K562 (cell line): ENCODE measurements at regions not wholly inside any gene's neighbourhood (a gene's known extent, or its start where the extent isn't known, plus 50 kb on each side); places are given as distances from the start of the nearest gene placed in this dataset.

ENCODE experiments used
- ATAC-seq: fragments of 200-7000 bp; cut with Tn5 transposase; 3 replicates; pipeline ENCODE4 v1.9.1; 2020; ENCODE audit warnings: moderate library complexity
- BruUV-seq: library from RNA; stranded (reverse); fragments of 400-500 nt; replicated peaks from 2 replicates; lab custom pipeline; 2021; lab: Mats Ljungman, UMichigan
- CTCF ChIA-PET: fragments of 300-600 bp; formaldehyde crosslinking; extraction: SDS; loops from one replicate; lab custom pipeline; 2021; ENCODE audit warnings: low intra/inter-chr PET ratio; lab: Yijun Ruan, JAX
- POLR2A ChIA-PET: fragments of 300-600, 350-650 bp; sonication (Branson Sonifier 250); formaldehyde crosslinking; extraction: SDS; loops from one replicate; lab custom pipeline; 2021; ENCODE audit warnings: antibody characterized with exemption, inconsistent platforms; lab: Yijun Ruan, JAX
- DNase-seq, 4 experiments: peaks; one replicate each; pipeline versions ENCODE4 v3.0.0 to v3.0.0-alpha.2; 2011 to 2018; ENCODE audit warnings: low spot score in 3 of 4, mixed read lengths in 3 of 4; ENCODE audit errors: extremely low read depth in 1 of 4
- FAIRE-seq: peaks from 2 replicates; lab custom pipeline; 2011; peaks lifted over from hg19 to GRCh38; lab: Jason Lieb, UNC
- H2AFZ ChIP-seq: 2 replicates; pipeline ENCODE4 v1.6.0; 2011; ENCODE audit warnings: low read depth, low read length, control low read depth, inconsistent platforms
- H3K27ac ChIP-seq: fragments of 200-600 bp; 3 replicates; pipeline ENCODE4 v1.8.0; 2011; ENCODE audit warnings: low read depth, mild to moderate bottlenecking, control low read depth, inconsistent platforms, low read length, moderate library complexity, mixed read lengths; ENCODE audit errors: extremely low read depth
- H3K27me3 ChIP-seq, 2 experiments: fragments of 300-600 bp in 1 of 2; 2 replicates in 1 of 2; 3 replicates in 1 of 2; pipeline versions ENCODE4 v1.6.0 to v1.8.0; 2011; ENCODE audit warnings: inconsistent platforms in 2 of 2, low read length in 2 of 2, mild to moderate bottlenecking in 1 of 2, mixed read lengths in 1 of 2, moderate library complexity in 1 of 2; ENCODE audit not compliant: control insufficient read depth in 2 of 2, insufficient read depth in 2 of 2
- H3K36me3 ChIP-seq: fragments of 300-600 bp; 3 replicates; pipeline ENCODE4 v1.8.0; 2011; ENCODE audit warnings: mild to moderate bottlenecking, low read length, inconsistent platforms; ENCODE audit not compliant: control insufficient read depth, insufficient read depth
- H3K4me1 ChIP-seq, 2 experiments: fragments of 200-600 bp in 1 of 2; replicated peaks in 1 of 2; 2 replicates in 1 of 2; 3 replicates in 1 of 2; pipeline versions ENCODE4 v1.5.1 to v1.8.0; 2011; ENCODE audit warnings: inconsistent platforms in 2 of 2, low read length in 2 of 2, mild to moderate bottlenecking in 1 of 2, mixed read lengths in 1 of 2, moderate library complexity in 1 of 2; ENCODE audit not compliant: control insufficient read depth in 2 of 2, insufficient read depth in 2 of 2
- H3K4me2 ChIP-seq: 2 replicates; pipeline ENCODE4 v1.6.1; 2011; ENCODE audit warnings: low read length, control low read depth, inconsistent platforms, mixed read lengths; ENCODE audit not compliant: insufficient read depth
- H3K4me3 ChIP-seq: fragments of 200-600 bp; sonication (generic), shearing (Covaris generic); 2 replicates; pipeline ENCODE4 v1.5.1; 2016; ENCODE audit warnings: control low read depth, inconsistent platforms
- H3K79me2 ChIP-seq: fragments of 200-600 bp; 3 replicates; pipeline ENCODE4 v1.8.0; 2011; ENCODE audit warnings: low read length, inconsistent platforms; ENCODE audit not compliant: control insufficient read depth, insufficient read depth
- H3K9ac ChIP-seq, 2 experiments: 2 replicates each; pipeline versions ENCODE4 v1.6.0 to v1.6.1; 2011; ENCODE audit warnings: low read depth in 2 of 2, low read length in 2 of 2, control low read depth in 1 of 2, inconsistent platforms in 1 of 2, mild to moderate bottlenecking in 1 of 2, mixed read lengths in 1 of 2; ENCODE audit not compliant: insufficient read depth in 1 of 2
- H3K9me1 ChIP-seq: one replicate; pipeline ENCODE4 v1.6.0; 2011; ENCODE audit warnings: inconsistent platforms, mild to moderate bottlenecking, low read length, moderate library complexity; ENCODE audit not compliant: control insufficient read depth, insufficient read depth
- H3K9me3 ChIP-seq: replicated peaks from 2 replicates; pipeline ENCODE4 v1.5.1; 2011; ENCODE audit warnings: low read depth, low read length, inconsistent platforms; ENCODE audit not compliant: control insufficient read depth, insufficient read depth
- H4K20me1 ChIP-seq: replicated peaks from 2 replicates; pipeline ENCODE4 v1.6.1; 2011; ENCODE audit warnings: low read length, inconsistent platforms, mixed read lengths; ENCODE audit not compliant: control insufficient read depth, insufficient read depth
- ARID2 ChIP-seq: fragments of 450-650 bp; IDR thresholded peaks from 2 replicates; pipeline ENCODE4 v1.6.1; 2017; ENCODE audit warnings: antibody characterized with exemption, mild to moderate bottlenecking
- CREB1 ChIP-seq, 2 experiments: sonication (generic) in 1 of 2; formaldehyde crosslinking in 1 of 2; IDR thresholded peaks; 2 replicates each; pipeline versions ENCODE4 v1.6.1 to v1.8.0; 2012 to 2022; ENCODE audit warnings: inconsistent platforms in 1 of 2, mild to moderate bottlenecking in 1 of 2, missing genetic modification reagents in 1 of 2, moderate library complexity in 1 of 2
- MCM5 ChIP-seq: fragments of 450-650 bp; IDR thresholded peaks from 2 replicates; pipeline ENCODE4 v1.6.1; 2016; ENCODE audit warnings: low read depth
- MYNN ChIP-seq, 2 experiments: sonication (generic); formaldehyde crosslinking in 1 of 2; IDR thresholded peaks; 2 replicates each; pipeline versions ENCODE4 v1.5.0 to v1.6.1; 2016 to 2020; ENCODE audit warnings: antibody characterized with exemption in 1 of 2, missing genetic modification reagents in 1 of 2
- SMARCE1 ChIP-seq: fragments of 450-650 bp; IDR thresholded peaks from 2 replicates; pipeline ENCODE4 v1.7.1; 2016; ENCODE audit warnings: mild to moderate bottlenecking
- TFAM ChIP-seq: fragments of 250-450 bp; sonication (Bioruptor Pico); conservative IDR thresholded peaks from 2 replicates; pipeline ENCODE4 v1.5.0; 2021; ENCODE audit warnings: mild to moderate bottlenecking, moderate library complexity
- ZBTB49 ChIP-seq: sonication (generic); formaldehyde crosslinking; IDR thresholded peaks from 2 replicates; pipeline ENCODE4 v1.8.0; 2022; ENCODE audit warnings: missing genetic modification reagents, mild to moderate bottlenecking, borderline replicate concordance
- ZC3H11A ChIP-seq: IDR thresholded peaks from 2 replicates; pipeline ENCODE4 v1.6.1; 2012; ENCODE audit warnings: low read depth, low read length, improper control_type of control experiment
- ZNF431 ChIP-seq: sonication (generic); formaldehyde crosslinking; IDR thresholded peaks from 2 replicates; pipeline ENCODE4 v1.8.0; 2022; ENCODE audit warnings: mild to moderate bottlenecking, missing genetic modification reagents
- WGBS: fragments of 100-300 bp; shearing (Covaris generic); methylation state at CpG from one replicate; pipeline ENCODE4 v1.1.6; 2016; ENCODE audit warnings: low coverage, mixed read lengths; ENCODE audit not compliant: insufficient coverage; ENCODE audit errors: missing lambda C conversion rate; 5-methylcytosine and 5-hydroxymethylcytosine counted together
- in situ Hi-C: fragments of 300-500 bp; cut with MboI; formaldehyde crosslinking; loops from 4 replicates; pipeline ENCODE4 v1.15.0; 2018; ENCODE audit warnings: inconsistent platforms, mixed read lengths
- intact Hi-C: fragments of 100-400 bp; cut with micrococcal nuclease; formaldehyde crosslinking; loops from 2 replicates; pipeline ENCODE4 v1.14.2; 2022
- TF ChIP-seq, protein P1 (sequence below): fragments of 450-650 bp; conservative IDR thresholded peaks from 2 replicates; pipeline ENCODE4 v1.6.1; 2016; ENCODE audit warnings: missing genetic modification characterization, low read depth, mild to moderate bottlenecking, control low read depth, missing compliant biosample characterization
- TF ChIP-seq, protein P2 (sequence below): sonication (generic); formaldehyde crosslinking; IDR thresholded peaks from 2 replicates; pipeline ENCODE4 v1.8.0; 2023; ENCODE audit warnings: mild to moderate bottlenecking, missing genetic modification reagents
- TF ChIP-seq, protein P3 (sequence below): fragments of 450-650 bp; formaldehyde crosslinking; IDR thresholded peaks from 2 replicates; pipeline ENCODE4 v1.4.0; 2020; ENCODE audit warnings: mild to moderate bottlenecking, moderate library complexity

GRCh38 chr11:112504056-112504455, 243.4 kb upstream of the PLET1 start:
- Histone ChIP-seq H3K4me2 (no peak overlapping the region), H3K36me3 (no peaks in the 10 kb centered on the region), H4K20me1 (no peaks in the 10 kb centered on the region), H3K79me2 (no peaks in the 10 kb centered on the region), H3K9me1 (no peaks in the 10 kb centered on the region), H3K4me1 (no peaks in the 10 kb centered on the region), H3K27me3 (peaks cover 2 to 10% of the 10 kb centered on the region in 2 experiments; a peak in 3 of 5 replicates), H3K9me3 (no peaks in the 10 kb centered on the region), H2AFZ (no peak overlapping the region), H3K4me3 (no peak overlapping the region), H3K27ac (no peak overlapping the region), H3K9ac (no peak overlapping the region)
- intact Hi-C loops, result no loop called here
- FAIRE-seq, result no peak
- CTCF ChIA-PET, result no interaction called here
- POLR2A ChIA-PET, result no interaction called here
- 0% methylated on average over 1 of the region's 1 CpG for WGBS
- BruUV-seq, result no TSS peak
- no peak for DNase-seq
- in situ Hi-C loops, result no loop called here
- ATAC-seq, result no peak
- no peak for TF ChIP-seq ZNF431 (CRISPR knock-in tag)
- no peak for TF ChIP-seq MCM5
- TF ChIP-seq, protein P1, sequence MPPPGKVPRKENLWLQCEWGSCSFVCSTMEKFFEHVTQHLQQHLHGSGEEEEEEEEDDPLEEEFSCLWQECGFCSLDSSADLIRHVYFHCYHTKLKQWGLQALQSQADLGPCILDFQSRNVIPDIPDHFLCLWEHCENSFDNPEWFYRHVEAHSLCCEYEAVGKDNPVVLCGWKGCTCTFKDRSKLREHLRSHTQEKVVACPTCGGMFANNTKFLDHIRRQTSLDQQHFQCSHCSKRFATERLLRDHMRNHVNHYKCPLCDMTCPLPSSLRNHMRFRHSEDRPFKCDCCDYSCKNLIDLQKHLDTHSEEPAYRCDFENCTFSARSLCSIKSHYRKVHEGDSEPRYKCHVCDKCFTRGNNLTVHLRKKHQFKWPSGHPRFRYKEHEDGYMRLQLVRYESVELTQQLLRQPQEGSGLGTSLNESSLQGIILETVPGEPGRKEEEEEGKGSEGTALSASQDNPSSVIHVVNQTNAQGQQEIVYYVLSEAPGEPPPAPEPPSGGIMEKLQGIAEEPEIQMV (tag), result no peak
- no peak for TF ChIP-seq MYNN (IDR thresholded peaks at IDR 0.05)
- TF ChIP-seq MYNN (CRISPR knock-in tag; IDR thresholded peaks at IDR 0.05), result no peak
- TF ChIP-seq SMARCE1, result no peak
- no peak for TF ChIP-seq ZBTB49 (CRISPR knock-in tag)
- TF ChIP-seq, protein P2, sequence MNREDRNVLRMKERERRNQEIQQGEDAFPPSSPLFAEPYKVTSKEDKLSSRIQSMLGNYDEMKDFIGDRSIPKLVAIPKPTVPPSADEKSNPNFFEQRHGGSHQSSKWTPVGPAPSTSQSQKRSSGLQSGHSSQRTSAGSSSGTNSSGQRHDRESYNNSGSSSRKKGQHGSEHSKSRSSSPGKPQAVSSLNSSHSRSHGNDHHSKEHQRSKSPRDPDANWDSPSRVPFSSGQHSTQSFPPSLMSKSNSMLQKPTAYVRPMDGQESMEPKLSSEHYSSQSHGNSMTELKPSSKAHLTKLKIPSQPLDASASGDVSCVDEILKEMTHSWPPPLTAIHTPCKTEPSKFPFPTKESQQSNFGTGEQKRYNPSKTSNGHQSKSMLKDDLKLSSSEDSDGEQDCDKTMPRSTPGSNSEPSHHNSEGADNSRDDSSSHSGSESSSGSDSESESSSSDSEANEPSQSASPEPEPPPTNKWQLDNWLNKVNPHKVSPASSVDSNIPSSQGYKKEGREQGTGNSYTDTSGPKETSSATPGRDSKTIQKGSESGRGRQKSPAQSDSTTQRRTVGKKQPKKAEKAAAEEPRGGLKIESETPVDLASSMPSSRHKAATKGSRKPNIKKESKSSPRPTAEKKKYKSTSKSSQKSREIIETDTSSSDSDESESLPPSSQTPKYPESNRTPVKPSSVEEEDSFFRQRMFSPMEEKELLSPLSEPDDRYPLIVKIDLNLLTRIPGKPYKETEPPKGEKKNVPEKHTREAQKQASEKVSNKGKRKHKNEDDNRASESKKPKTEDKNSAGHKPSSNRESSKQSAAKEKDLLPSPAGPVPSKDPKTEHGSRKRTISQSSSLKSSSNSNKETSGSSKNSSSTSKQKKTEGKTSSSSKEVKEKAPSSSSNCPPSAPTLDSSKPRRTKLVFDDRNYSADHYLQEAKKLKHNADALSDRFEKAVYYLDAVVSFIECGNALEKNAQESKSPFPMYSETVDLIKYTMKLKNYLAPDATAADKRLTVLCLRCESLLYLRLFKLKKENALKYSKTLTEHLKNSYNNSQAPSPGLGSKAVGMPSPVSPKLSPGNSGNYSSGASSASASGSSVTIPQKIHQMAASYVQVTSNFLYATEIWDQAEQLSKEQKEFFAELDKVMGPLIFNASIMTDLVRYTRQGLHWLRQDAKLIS, result no peak
- no peak for TF ChIP-seq ARID2
- TF ChIP-seq ZC3H11A, result no peak
- TF ChIP-seq TFAM (CRISPR knock-in tag), result no peak
- no peak for TF ChIP-seq CREB1 (IDR thresholded peaks at IDR 0.05)
- no peak for TF ChIP-seq CREB1 (CRISPR knock-in tag; IDR thresholded peaks at IDR 0.05)
- TF ChIP-seq, protein P3, sequence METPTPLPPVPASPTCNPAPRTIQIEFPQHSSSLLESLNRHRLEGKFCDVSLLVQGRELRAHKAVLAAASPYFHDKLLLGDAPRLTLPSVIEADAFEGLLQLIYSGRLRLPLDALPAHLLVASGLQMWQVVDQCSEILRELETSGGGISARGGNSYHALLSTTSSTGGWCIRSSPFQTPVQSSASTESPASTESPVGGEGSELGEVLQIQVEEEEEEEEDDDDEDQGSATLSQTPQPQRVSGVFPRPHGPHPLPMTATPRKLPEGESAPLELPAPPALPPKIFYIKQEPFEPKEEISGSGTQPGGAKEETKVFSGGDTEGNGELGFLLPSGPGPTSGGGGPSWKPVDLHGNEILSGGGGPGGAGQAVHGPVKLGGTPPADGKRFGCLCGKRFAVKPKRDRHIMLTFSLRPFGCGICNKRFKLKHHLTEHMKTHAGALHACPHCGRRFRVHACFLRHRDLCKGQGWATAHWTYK (CRISPR knock-in tag), result no peak
